H1 (cell line): ENCODE measurements at regions not wholly inside any gene's neighbourhood (a gene's known extent, or its start where the extent isn't known, plus 50 kb on each side); places are given as distances from the start of the nearest gene placed in this dataset.

Experiments
- CBX5 ChIP-seq: fragments of 300-800, 300-1000 bp; sonication (generic); IDR thresholded peaks from 2 replicates; pipeline ENCODE4 v1.7.1; 2016; ENCODE audit warnings: antibody characterized with exemption, low read length, low read depth
- CBX8 ChIP-seq: fragments of 300-800, 300-1000 bp; sonication (generic); IDR thresholded peaks from 2 replicates; pipeline ENCODE4 v1.7.1; 2016; ENCODE audit warnings: low read depth, low read length, borderline replicate concordance
- CHD1 ChIP-seq: IDR thresholded peaks from 2 replicates; pipeline ENCODE4 v1.6.1; 2012; ENCODE audit warnings: low read depth, low read length, improper control_type of control experiment
- EZH2 ChIP-seq: fragments of 200-600 bp; sonication (generic); IDR thresholded peaks from 2 replicates; pipeline ENCODE4 v1.7.1; 2012; ENCODE audit warnings: low read depth, mild to moderate bottlenecking, moderate library complexity, low read length, inconsistent platforms; ENCODE audit not compliant: severe bottlenecking
- RXRA ChIP-seq: IDR thresholded peaks from 2 replicates; pipeline ENCODE4 v1.6.1; 2011; ENCODE audit warnings: low read depth, mild to moderate bottlenecking, low read length, moderate library complexity; ENCODE audit not compliant: insufficient read depth
- SIN3A ChIP-seq, 2 experiments: IDR thresholded peaks in 1 of 2; conservative IDR thresholded peaks in 1 of 2; 2 replicates each; pipeline ENCODE4 v1.6.1; 2011 to 2012; ENCODE audit warnings: low read length in 2 of 2, improper control_type of control experiment in 1 of 2, low read depth in 1 of 2, mild to moderate bottlenecking in 1 of 2
- SRF ChIP-seq: IDR thresholded peaks from 2 replicates; pipeline ENCODE4 v1.6.1; 2011; ENCODE audit warnings: mild to moderate bottlenecking, low read depth, low read length, moderate library complexity
- SUZ12 ChIP-seq: fragments of 200-600 bp; sonication (generic); IDR thresholded peaks from 2 replicates; pipeline ENCODE4 v1.6.1; 2012; ENCODE audit warnings: mild to moderate bottlenecking, inconsistent platforms, low read length, moderate library complexity, mixed read lengths
- TF ChIP-seq, protein P1 (sequence below): fragments of 300-600 bp; sonication (generic); IDR thresholded peaks from 2 replicates; pipeline ENCODE4 v1.7.1; 2012; ENCODE audit warnings: low read length, moderate library complexity, mild to moderate bottlenecking, inconsistent platforms; ENCODE audit not compliant: insufficient replicate concordance
- TF ChIP-seq, protein P2 (sequence below): IDR thresholded peaks from 2 replicates; pipeline ENCODE4 v1.6.1; 2011; ENCODE audit warnings: low read length, improper control_type of control experiment

DNA sequence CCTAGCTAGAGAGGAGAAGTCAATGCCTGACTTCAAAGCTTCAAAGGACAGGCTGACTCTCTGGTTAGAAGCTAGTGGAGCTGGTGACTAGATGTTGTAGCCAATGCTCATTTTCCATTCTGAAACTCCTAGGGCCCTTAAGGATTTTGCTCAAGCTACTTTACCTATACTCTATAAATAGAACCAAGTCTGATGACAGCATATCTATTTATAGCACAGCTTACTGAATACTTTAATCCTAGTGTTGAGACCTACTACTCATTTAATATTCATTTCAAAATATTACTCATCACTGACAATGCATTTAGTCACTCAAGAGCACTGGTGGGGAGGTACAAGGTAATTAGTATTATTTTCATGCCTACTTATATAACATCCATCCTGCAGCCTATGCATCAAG is 137.2 kb upstream of the PELI2 start (continued):
- TF ChIP-seq, protein P1, sequence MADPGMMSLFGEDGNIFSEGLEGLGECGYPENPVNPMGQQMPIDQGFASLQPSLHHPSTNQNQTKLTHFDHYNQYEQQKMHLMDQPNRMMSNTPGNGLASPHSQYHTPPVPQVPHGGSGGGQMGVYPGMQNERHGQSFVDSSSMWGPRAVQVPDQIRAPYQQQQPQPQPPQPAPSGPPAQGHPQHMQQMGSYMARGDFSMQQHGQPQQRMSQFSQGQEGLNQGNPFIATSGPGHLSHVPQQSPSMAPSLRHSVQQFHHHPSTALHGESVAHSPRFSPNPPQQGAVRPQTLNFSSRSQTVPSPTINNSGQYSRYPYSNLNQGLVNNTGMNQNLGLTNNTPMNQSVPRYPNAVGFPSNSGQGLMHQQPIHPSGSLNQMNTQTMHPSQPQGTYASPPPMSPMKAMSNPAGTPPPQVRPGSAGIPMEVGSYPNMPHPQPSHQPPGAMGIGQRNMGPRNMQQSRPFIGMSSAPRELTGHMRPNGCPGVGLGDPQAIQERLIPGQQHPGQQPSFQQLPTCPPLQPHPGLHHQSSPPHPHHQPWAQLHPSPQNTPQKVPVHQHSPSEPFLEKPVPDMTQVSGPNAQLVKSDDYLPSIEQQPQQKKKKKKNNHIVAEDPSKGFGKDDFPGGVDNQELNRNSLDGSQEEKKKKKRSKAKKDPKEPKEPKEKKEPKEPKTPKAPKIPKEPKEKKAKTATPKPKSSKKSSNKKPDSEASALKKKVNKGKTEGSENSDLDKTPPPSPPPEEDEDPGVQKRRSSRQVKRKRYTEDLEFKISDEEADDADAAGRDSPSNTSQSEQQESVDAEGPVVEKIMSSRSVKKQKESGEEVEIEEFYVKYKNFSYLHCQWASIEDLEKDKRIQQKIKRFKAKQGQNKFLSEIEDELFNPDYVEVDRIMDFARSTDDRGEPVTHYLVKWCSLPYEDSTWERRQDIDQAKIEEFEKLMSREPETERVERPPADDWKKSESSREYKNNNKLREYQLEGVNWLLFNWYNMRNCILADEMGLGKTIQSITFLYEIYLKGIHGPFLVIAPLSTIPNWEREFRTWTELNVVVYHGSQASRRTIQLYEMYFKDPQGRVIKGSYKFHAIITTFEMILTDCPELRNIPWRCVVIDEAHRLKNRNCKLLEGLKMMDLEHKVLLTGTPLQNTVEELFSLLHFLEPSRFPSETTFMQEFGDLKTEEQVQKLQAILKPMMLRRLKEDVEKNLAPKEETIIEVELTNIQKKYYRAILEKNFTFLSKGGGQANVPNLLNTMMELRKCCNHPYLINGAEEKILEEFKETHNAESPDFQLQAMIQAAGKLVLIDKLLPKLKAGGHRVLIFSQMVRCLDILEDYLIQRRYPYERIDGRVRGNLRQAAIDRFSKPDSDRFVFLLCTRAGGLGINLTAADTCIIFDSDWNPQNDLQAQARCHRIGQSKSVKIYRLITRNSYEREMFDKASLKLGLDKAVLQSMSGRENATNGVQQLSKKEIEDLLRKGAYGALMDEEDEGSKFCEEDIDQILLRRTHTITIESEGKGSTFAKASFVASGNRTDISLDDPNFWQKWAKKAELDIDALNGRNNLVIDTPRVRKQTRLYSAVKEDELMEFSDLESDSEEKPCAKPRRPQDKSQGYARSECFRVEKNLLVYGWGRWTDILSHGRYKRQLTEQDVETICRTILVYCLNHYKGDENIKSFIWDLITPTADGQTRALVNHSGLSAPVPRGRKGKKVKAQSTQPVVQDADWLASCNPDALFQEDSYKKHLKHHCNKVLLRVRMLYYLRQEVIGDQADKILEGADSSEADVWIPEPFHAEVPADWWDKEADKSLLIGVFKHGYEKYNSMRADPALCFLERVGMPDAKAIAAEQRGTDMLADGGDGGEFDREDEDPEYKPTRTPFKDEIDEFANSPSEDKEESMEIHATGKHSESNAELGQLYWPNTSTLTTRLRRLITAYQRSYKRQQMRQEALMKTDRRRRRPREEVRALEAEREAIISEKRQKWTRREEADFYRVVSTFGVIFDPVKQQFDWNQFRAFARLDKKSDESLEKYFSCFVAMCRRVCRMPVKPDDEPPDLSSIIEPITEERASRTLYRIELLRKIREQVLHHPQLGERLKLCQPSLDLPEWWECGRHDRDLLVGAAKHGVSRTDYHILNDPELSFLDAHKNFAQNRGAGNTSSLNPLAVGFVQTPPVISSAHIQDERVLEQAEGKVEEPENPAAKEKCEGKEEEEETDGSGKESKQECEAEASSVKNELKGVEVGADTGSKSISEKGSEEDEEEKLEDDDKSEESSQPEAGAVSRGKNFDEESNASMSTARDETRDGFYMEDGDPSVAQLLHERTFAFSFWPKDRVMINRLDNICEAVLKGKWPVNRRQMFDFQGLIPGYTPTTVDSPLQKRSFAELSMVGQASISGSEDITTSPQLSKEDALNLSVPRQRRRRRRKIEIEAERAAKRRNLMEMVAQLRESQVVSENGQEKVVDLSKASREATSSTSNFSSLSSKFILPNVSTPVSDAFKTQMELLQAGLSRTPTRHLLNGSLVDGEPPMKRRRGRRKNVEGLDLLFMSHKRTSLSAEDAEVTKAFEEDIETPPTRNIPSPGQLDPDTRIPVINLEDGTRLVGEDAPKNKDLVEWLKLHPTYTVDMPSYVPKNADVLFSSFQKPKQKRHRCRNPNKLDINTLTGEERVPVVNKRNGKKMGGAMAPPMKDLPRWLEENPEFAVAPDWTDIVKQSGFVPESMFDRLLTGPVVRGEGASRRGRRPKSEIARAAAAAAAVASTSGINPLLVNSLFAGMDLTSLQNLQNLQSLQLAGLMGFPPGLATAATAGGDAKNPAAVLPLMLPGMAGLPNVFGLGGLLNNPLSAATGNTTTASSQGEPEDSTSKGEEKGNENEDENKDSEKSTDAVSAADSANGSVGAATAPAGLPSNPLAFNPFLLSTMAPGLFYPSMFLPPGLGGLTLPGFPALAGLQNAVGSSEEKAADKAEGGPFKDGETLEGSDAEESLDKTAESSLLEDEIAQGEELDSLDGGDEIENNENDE = no peak
- TF ChIP-seq SUZ12 (no peak), SIN3A (conservative IDR thresholded peaks at IDR 0.05 in 1 of 2, IDR thresholded peaks at IDR 0.05 in 1 of 2; ENCODE audit: low read depth in 1 of 2, low read length in 2 of 2) (no peak), CBX5 (no peak), RXRA (no peak), EZH2 (no peak), CBX8 (no peak), CHD1 (no peak), SRF (no peak)
- TF ChIP-seq, protein P2, sequence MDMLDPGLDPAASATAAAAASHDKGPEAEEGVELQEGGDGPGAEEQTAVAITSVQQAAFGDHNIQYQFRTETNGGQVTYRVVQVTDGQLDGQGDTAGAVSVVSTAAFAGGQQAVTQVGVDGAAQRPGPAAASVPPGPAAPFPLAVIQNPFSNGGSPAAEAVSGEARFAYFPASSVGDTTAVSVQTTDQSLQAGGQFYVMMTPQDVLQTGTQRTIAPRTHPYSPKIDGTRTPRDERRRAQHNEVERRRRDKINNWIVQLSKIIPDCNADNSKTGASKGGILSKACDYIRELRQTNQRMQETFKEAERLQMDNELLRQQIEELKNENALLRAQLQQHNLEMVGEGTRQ = no peak
